IPS DF 6.9 (cell line): ENCODE measurements at regions not wholly inside any gene's neighbourhood (a gene's known extent, or its start where the extent isn't known, plus 50 kb on each side); places are given as distances from the start of the nearest gene placed in this dataset.
"Not testable (repeated sequence)": the region's sequence is repeated elsewhere in the genome, so short reads cannot be mapped to it uniquely, and the experiment has no call there.

Source experiments
- DNase-seq: peaks from one replicate; pipeline ENCODE4 v3.0.0-alpha.2; 2013; ENCODE audit warnings: low read depth, low spot score
- H3K27ac ChIP-seq: one replicate; pipeline ENCODE4 v1.5.1; 2013; ENCODE audit warnings: low read length, control low read depth
- H3K27me3 ChIP-seq: 2 replicates; pipeline ENCODE4 v1.6.1; 2013; ENCODE audit warnings: mild to moderate bottlenecking, low read length; ENCODE audit not compliant: control insufficient read depth, insufficient read depth
- H3K36me3 ChIP-seq: 2 replicates; pipeline ENCODE4 v1.6.1; 2013; ENCODE audit warnings: low read length; ENCODE audit not compliant: control insufficient read depth, insufficient read depth
- H3K4me1 ChIP-seq: 2 replicates; pipeline ENCODE4 v1.6.1; 2013; ENCODE audit warnings: low read length; ENCODE audit not compliant: control insufficient read depth, insufficient read depth
- H3K4me3 ChIP-seq: 2 replicates; pipeline ENCODE4 v1.5.1; 2013; ENCODE audit warnings: mild to moderate bottlenecking, low read length
- H3K9me3 ChIP-seq: 2 replicates; pipeline ENCODE4 v1.6.1; 2013; ENCODE audit warnings: low read length, inconsistent platforms; ENCODE audit not compliant: control insufficient read depth, insufficient read depth
- whole genome bisulfite sequencing: extraction: QIAGEN DNeasy Blood & Tissue Kit; methylation state at CpG from one replicate; pipeline ENCODE4 v1.1.7; 2013; ENCODE audit warnings: mixed read lengths, missing lambda C conversion rate; ENCODE audit not compliant: insufficient read length, insufficient coverage; 5-methylcytosine and 5-hydroxymethylcytosine counted together

DNA sequence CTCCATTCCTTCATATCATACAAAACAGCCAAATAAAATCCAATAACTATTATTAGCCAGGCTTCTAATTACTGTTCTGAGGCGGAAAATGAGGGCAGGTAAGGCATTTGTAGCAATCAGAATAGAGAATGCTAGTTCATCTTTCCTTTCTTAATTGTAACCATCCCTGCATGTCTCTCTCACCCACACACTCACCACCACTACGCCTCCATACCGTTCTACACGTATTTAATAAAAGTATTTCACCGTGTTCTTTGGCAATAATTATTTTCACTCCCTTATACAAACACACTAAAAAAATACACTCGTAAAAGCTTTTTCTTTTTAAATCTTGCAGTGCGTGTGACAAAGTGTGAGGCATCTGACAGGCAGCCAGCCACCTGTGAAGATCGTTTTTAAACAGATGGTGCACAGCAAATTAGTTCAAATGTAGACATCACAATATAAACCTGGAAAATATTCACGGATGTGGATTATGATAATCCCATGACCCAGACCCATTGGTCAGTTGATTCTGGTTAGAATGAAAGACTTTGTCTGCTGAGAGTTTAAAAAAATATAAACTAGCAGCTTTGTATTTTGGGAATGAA lies 653.6 kb downstream of the REEP3 start:
- no peaks in the 10 kb centered on the region for H3K9me3 ChIP-seq
- 100% methylated on average over 5 of the region's 9 CpGs for WGBS
- H3K4me3 ChIP-seq = no peak overlapping the region
- H3K27ac ChIP-seq = no peak overlapping the region
- H3K4me1 ChIP-seq = no peaks in the 10 kb centered on the region
- DNase-seq = no peak
- H3K36me3 ChIP-seq = no peaks in the 10 kb centered on the region
- H3K27me3 ChIP-seq = no peaks in the 10 kb centered on the region

GRCh38 chr10:64175271-64175962 lies 654.2 kb downstream of the REEP3 start:
- Histone ChIP-seq H3K9me3 (no peaks in the 10 kb centered on the region), H3K4me1 (no peaks in the 10 kb centered on the region), H3K4me3 (no peak overlapping the region), H3K36me3 (no peaks in the 10 kb centered on the region), H3K27me3 (no peaks in the 10 kb centered on the region), H3K27ac (no peak overlapping the region)
- no peak for DNase-seq
- no CpG with 5 or more reads among the region's 4 CpGs for WGBS

GRCh38 chr10:64182671-64183070 lies 661.5 kb downstream of the REEP3 start:
- Histone ChIP-seq H3K9me3 (no peaks in the 10 kb centered on the region), H3K27me3 (no peaks in the 10 kb centered on the region), H3K36me3 (no peaks in the 10 kb centered on the region), H3K4me3 (no peak overlapping the region), H3K27ac (no peak overlapping the region), H3K4me1 (no peaks in the 10 kb centered on the region)
- no peak for DNase-seq

GRCh38 chr10:64191286-64191685 lies 670.1 kb downstream of the REEP3 start:
- no CpG with 5 or more reads among the region's 3 CpGs for WGBS
- Histone ChIP-seq H3K36me3 (no peaks in the 10 kb centered on the region), H3K9me3 (no peaks in the 10 kb centered on the region), H3K27me3 (no peaks in the 10 kb centered on the region), H3K4me3 (no peak overlapping the region), H3K4me1 (no peaks in the 10 kb centered on the region), H3K27ac (no peak overlapping the region)
- no peak for DNase-seq

- Histone ChIP-seq H3K27ac (no peak overlapping the region), H3K4me1 (no peaks in the 10 kb centered on the region), H3K9me3 (no peaks in the 10 kb centered on the region), H3K4me3 (no peak overlapping the region), H3K27me3 (no peaks in the 10 kb centered on the region), H3K36me3 (no peaks in the 10 kb centered on the region)
- no peak for DNase-seq
- WGBS = no CpG with 5 or more reads among the region's 59 CpGs
These were observed 675.6 kb downstream of the REEP3 start for GRCh38 chr10:64196638-64197315.

DNA sequence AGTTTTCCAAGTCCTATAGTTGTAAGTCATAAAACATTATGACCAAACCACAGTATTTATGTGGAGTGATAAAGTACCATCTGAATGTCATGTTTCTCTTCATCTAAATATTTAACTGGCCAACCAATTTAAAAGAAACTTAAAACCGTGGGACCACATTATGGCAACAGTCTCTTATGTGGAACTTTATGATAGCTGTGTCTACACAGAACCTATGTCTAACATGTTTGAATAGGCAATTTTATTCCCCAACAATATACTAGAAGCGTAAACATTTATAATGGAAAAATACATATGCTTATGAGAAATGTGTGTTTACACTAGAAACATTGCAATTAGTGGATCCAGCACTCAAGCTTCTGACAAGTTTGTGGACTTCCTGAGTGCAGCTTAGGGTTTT lies 680.7 kb downstream of the REEP3 start:
- no peak overlapping the region for H3K4me3 ChIP-seq
- no peaks in the 10 kb centered on the region for H3K9me3 ChIP-seq
- WGBS = no CpG with 5 or more reads among the region's 2 CpGs
- H3K4me1 ChIP-seq = no peaks in the 10 kb centered on the region
- no peaks in the 10 kb centered on the region for H3K36me3 ChIP-seq
- no peak overlapping the region for H3K27ac ChIP-seq
- H3K27me3 ChIP-seq = no peaks in the 10 kb centered on the region
- DNase-seq = no peak

- not testable (repeated sequence) for H3K27me3 ChIP-seq, H3K9me3 ChIP-seq, H3K4me1 ChIP-seq, H3K27ac ChIP-seq, DNase-seq, H3K4me3 ChIP-seq, H3K36me3 ChIP-seq
- no CpG with 5 or more reads among the region's 7 CpGs for WGBS
These were observed 683.3 kb downstream of the REEP3 start for GRCh38 chr10:64204504-64204903.

- H3K27ac ChIP-seq = no peak overlapping the region
- no peak overlapping the region for H3K4me3 ChIP-seq
- H3K4me1 ChIP-seq = no peaks in the 10 kb centered on the region
- WGBS = no CpG with 5 or more reads among the region's 2 CpGs
- no peaks in the 10 kb centered on the region for H3K27me3 ChIP-seq
- no peak for DNase-seq
- H3K9me3 ChIP-seq = no peaks in the 10 kb centered on the region; the same call in 1 of the 2 replicates
- H3K36me3 ChIP-seq = no peaks in the 10 kb centered on the region
These were observed 685.2 kb downstream of the REEP3 start for GRCh38 chr10:64206409-64206808.

- WGBS = no CpG with 5 or more reads among the region's 3 CpGs
These were observed 688.4 kb downstream of the REEP3 start for GRCh38 chr10:64209561-64209960.

DNA sequence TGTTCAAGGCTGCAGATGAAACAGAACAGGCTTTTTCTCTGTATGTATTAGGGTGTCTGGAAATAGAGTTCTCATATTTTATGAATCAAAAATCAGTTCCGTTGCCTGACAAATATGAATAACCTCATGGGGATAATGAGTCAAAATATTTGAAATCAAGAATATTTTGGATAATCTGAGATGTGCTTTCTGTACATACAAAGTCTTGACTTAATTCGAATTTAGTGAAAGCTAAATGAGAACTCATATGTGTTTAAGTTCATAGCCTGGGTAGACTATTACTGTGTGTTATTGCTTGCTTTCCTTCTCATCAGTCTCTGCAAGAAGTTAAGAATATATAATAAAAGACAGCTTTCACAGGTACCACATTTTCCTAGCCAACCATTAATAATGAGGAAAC lies 689.0 kb downstream of the REEP3 start:
- no peaks in the 10 kb centered on the region for H3K36me3 ChIP-seq
- H3K27ac ChIP-seq = no peak overlapping the region
- WGBS = no CpG with 5 or more reads among the region's 2 CpGs
- no peak overlapping the region for H3K4me3 ChIP-seq
- no peaks in the 10 kb centered on the region for H3K4me1 ChIP-seq
- H3K9me3 ChIP-seq = no peaks in the 10 kb centered on the region; the same call in 1 of the 2 replicates
- no peak for DNase-seq
- no peaks in the 10 kb centered on the region for H3K27me3 ChIP-seq

More at GRCh38 chr10:64209561-64209960, 688.4 kb downstream of the REEP3 start:
- no peak overlapping the region for H3K27ac ChIP-seq
- no peak for DNase-seq
- H3K4me1 ChIP-seq = no peaks in the 10 kb centered on the region
- no peaks in the 10 kb centered on the region; the same call in 1 of the 2 replicates for H3K9me3 ChIP-seq
- no peaks in the 10 kb centered on the region for H3K27me3 ChIP-seq
- H3K4me3 ChIP-seq = no peak overlapping the region
- H3K36me3 ChIP-seq = no peaks in the 10 kb centered on the region
